Prostate gland (tissue), 2 donors: ENCODE measurements at regions not wholly inside any gene's neighbourhood (a gene's known extent, or its start where the extent isn't known, plus 50 kb on each side); places are given as distances from the start of the nearest gene placed in this dataset.

ENCODE experiments used
- DNase-seq: peaks from one replicate; pipeline ENCODE4 v3.0.0-alpha.2; 2019; ENCODE audit warnings: low spot score
- H3K27ac ChIP-seq, 2 donors: fragments of 200-600 bp; sonication (generic); 2 replicates each; pipeline ENCODE4 v1.5.1; 2017 to 2019
- H3K27me3 ChIP-seq: fragments of 200-600 bp; sonication (generic); replicated peaks from 2 replicates; pipeline ENCODE4 v1.5.1; 2019; ENCODE audit not compliant: insufficient read depth
- H3K36me3 ChIP-seq, 2 donors: fragments of 200-600 bp; sonication (generic); 1 replicate in 1 of 2; 2 replicates in 1 of 2; pipeline versions ENCODE4 v1.5.1 to v1.8.1; 2017 to 2019
- H3K4me1 ChIP-seq: fragments of 200-600 bp; sonication (generic); replicated peaks from 2 replicates; pipeline ENCODE4 v1.5.1; 2019
- H3K4me3 ChIP-seq, 2 donors: fragments of 200-600 bp; sonication (generic); 2 replicates each; pipeline ENCODE4 v1.5.1; 2017 to 2019
- H3K9me3 ChIP-seq: fragments of 200-600 bp; sonication (generic); 2 replicates; pipeline ENCODE4 v1.5.1; 2017
- CTCF ChIP-seq, 4 experiments: fragments of 200-600 bp in 2 of 4; fragments of 450-650 bp in 2 of 4; sonication (generic) in 2 of 4; IDR thresholded peaks; 1 replicate in 3 of 4; 2 replicates in 1 of 4; pipeline ENCODE4 v1.5.1; 2016 to 2019; ENCODE audit warnings: antibody characterized with exemption in 4 of 4, mild to moderate bottlenecking in 2 of 4, moderate library complexity in 2 of 4
- POLR2A ChIP-seq: fragments of 450-650 bp; IDR thresholded peaks from one replicate; pipeline ENCODE4 v1.6.1; 2016; ENCODE audit warnings: antibody characterized with exemption, mild to moderate bottlenecking
- POLR2AphosphoS5 ChIP-seq: sonication (generic); formaldehyde crosslinking; IDR thresholded peaks from one replicate; pipeline ENCODE4 v1.6.1; 2017; ENCODE audit warnings: antibody characterized with exemption
- WGBS: methylation state at CpG from one replicate; pipeline ENCODE4 v1.1.5; 2018; 5-methylcytosine and 5-hydroxymethylcytosine counted together
- intact Hi-C: fragments of 100-400 bp; cut with DNase I; formaldehyde crosslinking; loops from one replicate; pipeline ENCODE4 v1.14.2; 2022

GRCh38 chr6:101080597-101080996, 199.5 kb upstream of the ASCC3 start:
- Histone ChIP-seq H3K4me3 (no peak overlapping the region), H3K27me3 (no peaks in the 10 kb centered on the region), H3K36me3 (no peaks in the 10 kb centered on the region), H3K4me1 (no peaks in the 10 kb centered on the region), H3K9me3 (no peaks in the 10 kb centered on the region), H3K27ac (no peak overlapping the region)
- TF ChIP-seq POLR2AphosphoS5 (no peak), CTCF (IDR thresholded peaks at IDR 0.05) (no peak), POLR2A (no peak)
- no peak for DNase-seq
- intact Hi-C loops = no loop called here
- WGBS = 41% methylated on average over 2 of the region's 2 CpGs

GRCh38 chr6:101083533-101084175, 202.5 kb upstream of the ASCC3 start:
- DNase-seq = no peak
- no peaks in the 10 kb centered on the region for H3K9me3 ChIP-seq
- WGBS = 18% methylated on average over 3 of the region's 3 CpGs
- TF ChIP-seq POLR2A (no peak), CTCF (IDR thresholded peaks at IDR 0.05) (no peak), POLR2AphosphoS5 (no peak)
- intact Hi-C loops = no loop called here
- no peaks in the 10 kb centered on the region for H3K27me3 ChIP-seq
- H3K4me1 ChIP-seq = no peaks in the 10 kb centered on the region
- no peak overlapping the region for H3K27ac ChIP-seq
- no peaks in the 10 kb centered on the region for H3K36me3 ChIP-seq
- no peak overlapping the region for H3K4me3 ChIP-seq

- DNase-seq = no peak
- intact Hi-C loops = no loop called here
- Histone ChIP-seq H3K4me3 (no peak overlapping the region), H3K4me1 (no peaks in the 10 kb centered on the region), H3K27me3 (no peaks in the 10 kb centered on the region), H3K36me3 (no peaks in the 10 kb centered on the region), H3K27ac (no peak overlapping the region), H3K9me3 (no peaks in the 10 kb centered on the region)
- 19% methylated on average over 3 of the region's 3 CpGs for WGBS
- TF ChIP-seq POLR2A (no peak), POLR2AphosphoS5 (no peak), CTCF (IDR thresholded peaks at IDR 0.05) (no peak)
These were observed 204.2 kb upstream of the ASCC3 start for GRCh38 chr6:101085327-101085726.

- Histone ChIP-seq H3K4me3 (no peak overlapping the region), H3K27ac (no peak overlapping the region), H3K4me1 (no peaks in the 10 kb centered on the region), H3K27me3 (no peaks in the 10 kb centered on the region), H3K9me3 (no peaks in the 10 kb centered on the region), H3K36me3 (no peaks in the 10 kb centered on the region)
- DNase-seq = no peak
- 36% methylated on average over 1 of the region's 1 CpG for WGBS
- intact Hi-C loops = no loop called here
- TF ChIP-seq POLR2AphosphoS5 = no peak
- no peak for TF ChIP-seq POLR2A
- TF ChIP-seq CTCF (IDR thresholded peaks at IDR 0.05) = no peak
These were observed 205.3 kb upstream of the ASCC3 start for GRCh38 chr6:101086473-101086872.

- intact Hi-C loops = no loop called here
- Histone ChIP-seq H3K4me1 (no peaks in the 10 kb centered on the region), H3K9me3 (no peaks in the 10 kb centered on the region), H3K27ac (no peak overlapping the region), H3K27me3 (no peaks in the 10 kb centered on the region), H3K4me3 (no peak overlapping the region), H3K36me3 (no peaks in the 10 kb centered on the region)
- TF ChIP-seq CTCF (IDR thresholded peaks at IDR 0.05) = no peak
- TF ChIP-seq POLR2A = no peak
- TF ChIP-seq POLR2AphosphoS5 = no peak
- WGBS = 60% methylated on average over 2 of the region's 2 CpGs
- DNase-seq = no peak
These were observed 207.5 kb upstream of the ASCC3 start for GRCh38 chr6:101088594-101088993.
